GM12878 (cell line): ENCODE measurements at regions not wholly inside any gene's neighbourhood (a gene's known extent, or its start where the extent isn't known, plus 50 kb on each side); places are given as distances from the start of the nearest gene placed in this dataset.

Source experiments
- ATAC-seq: fragments of 200-7000 bp; cut with Tn5 transposase; 3 replicates; pipeline ENCODE4 v1.9.1; 2020; ENCODE audit warnings: mild to moderate bottlenecking, moderate library complexity
- BruUV-seq: library from RNA; stranded (reverse); fragments of 400-500 nt; replicated peaks from 2 replicates; lab custom pipeline; 2021; lab: Mats Ljungman, UMichigan
- CTCF ChIA-PET: fragments of 300-600 bp; sonication (Branson Sonifier 250); formaldehyde crosslinking; extraction: SDS; loops from one replicate; lab custom pipeline; 2021; ENCODE audit warnings: inconsistent platforms; lab: Yijun Ruan, JAX
- POLR2A ChIA-PET: fragments of 350-600 bp; formaldehyde crosslinking; extraction: SDS; loops from one replicate; lab custom pipeline; 2021; ENCODE audit warnings: inconsistent platforms; lab: Charles Lee
- RAD21 ChIA-PET: fragments of 300-600 bp; sonication (Branson Sonifier 250); formaldehyde crosslinking; loops from one replicate; lab custom pipeline; 2023; ENCODE audit warnings: antibody characterized with exemption; ENCODE audit not compliant: unreplicated experiment; lab: Charles Lee
- SMC1A ChIA-PET: fragments of 300-600 bp; sonication (Branson Sonifier 250); formaldehyde crosslinking; loops from one replicate; lab custom pipeline; 2023; ENCODE audit not compliant: unreplicated experiment, uncharacterized antibody; lab: Charles Lee
- DNase-seq: peaks from one replicate; pipeline ENCODE4 v3.0.0-alpha.2; 2011; ENCODE audit warnings: low read depth, low spot score
- FAIRE-seq: peaks from 3 replicates; lab custom pipeline; 2011; peaks lifted over from hg19 to GRCh38; lab: Jason Lieb, UNC
- H2AFZ ChIP-seq: 2 replicates; pipeline ENCODE4 v1.6.0; 2011; ENCODE audit warnings: low read depth, low read length, control low read depth; ENCODE audit not compliant: control insufficient read depth
- H3K27ac ChIP-seq: 2 replicates; pipeline ENCODE4 v1.5.1; 2011; ENCODE audit warnings: control low read depth; ENCODE audit not compliant: control insufficient read depth, insufficient read depth
- H3K27me3 ChIP-seq, 2 experiments: replicated peaks in 1 of 2; 2 replicates each; pipeline versions ENCODE4 v1.6.0 to v1.6.1; 2011; ENCODE audit warnings: low read length in 1 of 2; ENCODE audit not compliant: control insufficient read depth in 2 of 2, insufficient read depth in 2 of 2
- H3K36me3 ChIP-seq, 2 experiments: 2 replicates each; pipeline ENCODE4 v1.5.1; 2011; ENCODE audit warnings: low read length in 1 of 2; ENCODE audit not compliant: control insufficient read depth in 2 of 2, insufficient read depth in 2 of 2
- H3K4me1 ChIP-seq: 2 replicates; pipeline ENCODE4 v1.6.1; 2011; ENCODE audit warnings: mild to moderate bottlenecking, low read length, moderate library complexity, mixed read lengths; ENCODE audit not compliant: control insufficient read depth, insufficient read depth
- H3K4me2 ChIP-seq: 2 replicates; pipeline ENCODE4 v1.6.0; 2011; ENCODE audit warnings: control low read depth; ENCODE audit not compliant: control insufficient read depth, insufficient read depth
- H3K4me3 ChIP-seq: fragments of 200-600 bp; sonication (generic); 2 replicates; pipeline ENCODE4 v1.5.1; 2016
- H3K79me2 ChIP-seq: 2 replicates; pipeline ENCODE4 v1.6.0; 2011; ENCODE audit warnings: low read length; ENCODE audit not compliant: control insufficient read depth, insufficient read depth
- H3K9ac ChIP-seq: 2 replicates; pipeline ENCODE4 v1.8.0; 2011; ENCODE audit warnings: low read length, control low read depth, mixed read lengths; ENCODE audit not compliant: control insufficient read depth, insufficient read depth
- H3K9me3 ChIP-seq: replicated peaks from 3 replicates; pipeline ENCODE4 v1.5.1; 2011; ENCODE audit warnings: mild to moderate bottlenecking, low read length; ENCODE audit not compliant: control insufficient read depth, insufficient read depth
- H4K20me1 ChIP-seq: 2 replicates; pipeline ENCODE4 v1.6.0; 2011; ENCODE audit not compliant: control insufficient read depth, insufficient read depth
- CHD4 ChIP-seq: fragments of 200-600 bp; sonication (generic); IDR thresholded peaks from 2 replicates; pipeline ENCODE4 v1.6.1; 2016; ENCODE audit warnings: mild to moderate bottlenecking
- SMC3 ChIP-seq: IDR thresholded peaks from 2 replicates; pipeline ENCODE4 v1.6.1; 2011; ENCODE audit warnings: low read length, improper control_type of control experiment, borderline replicate concordance
- WGBS: methylation state at CpG from one replicate; pipeline ENCODE4 v1.1.6; 2016; ENCODE audit warnings: low lambda C conversion rate; ENCODE audit not compliant: insufficient replicate concordance, insufficient coverage; ENCODE audit errors: missing lambda C conversion rate; 5-methylcytosine and 5-hydroxymethylcytosine counted together
- in situ Hi-C: fragments of 300-500 bp; cut with MboI; formaldehyde crosslinking; loops from 9 replicates; pipeline ENCODE4 v1.14.3; 2018; ENCODE audit warnings: mixed read lengths
- intact Hi-C: fragments of 100-400 bp; cut with micrococcal nuclease; formaldehyde crosslinking; loops from one replicate; pipeline ENCODE4 v1.14.2; 2022; ENCODE audit not compliant: unreplicated experiment
- TF ChIP-seq, protein P1 (sequence below), 3 experiments: IDR thresholded peaks in 2 of 3; conservative IDR thresholded peaks in 1 of 3; 2 replicates each; pipeline ENCODE4 v1.5.1; 2011; ENCODE audit warnings: low read depth in 3 of 3, low read length in 3 of 3, mild to moderate bottlenecking in 3 of 3, control low read depth in 2 of 3, moderate library complexity in 2 of 3, inconsistent platforms in 1 of 3, mixed read lengths in 1 of 3; ENCODE audit not compliant: control insufficient read depth in 2 of 3, insufficient read depth in 1 of 3; ENCODE audit errors: extremely low read depth in 1 of 3

DNA sequence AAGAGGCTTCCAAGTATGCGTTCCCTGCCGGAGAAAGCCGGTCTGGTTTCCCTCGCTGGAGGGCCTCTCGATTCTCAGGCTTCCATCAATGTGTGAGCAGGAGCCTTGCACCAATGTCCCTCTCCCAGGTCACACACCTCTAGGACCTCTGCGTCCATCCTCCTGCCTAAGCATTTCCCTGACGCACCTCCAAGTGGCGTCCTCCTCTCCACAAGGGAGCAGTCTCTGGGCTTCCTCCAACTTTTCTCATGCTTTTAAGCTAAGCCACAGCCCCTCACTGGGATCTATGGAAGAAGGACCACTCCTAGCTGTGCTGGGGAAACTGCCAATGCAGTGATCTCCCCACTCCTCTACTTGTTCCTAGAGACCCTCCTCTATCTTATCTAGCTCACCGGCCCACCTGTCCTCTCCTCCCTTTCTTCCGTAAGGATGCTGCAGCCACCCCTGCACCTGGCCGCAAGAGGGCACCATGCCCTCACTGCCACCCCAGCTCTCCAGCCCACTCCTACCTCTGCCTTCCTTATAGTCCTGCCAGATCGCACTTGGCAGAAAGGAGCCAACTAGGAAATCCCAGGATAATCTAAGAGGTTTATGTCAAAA is 258.7 kb downstream of the LRFN2 start:
- ChIA-PET RAD21 (interaction anchor here (1.1 kb wide), 1 partner anchor 584 kb away, joined by 3 read pairs; no protein-coding TSS in a partner anchor), POLR2A (no interaction called here), CTCF (interaction anchor here (0.8 to 1.4 kb wide), 9 partner anchors 13 to 583 kb away, joined by 3 to 7 read pairs (median 3); no protein-coding TSS in a partner anchor), SMC1A (interaction anchor here (0.6 to 1.4 kb wide), 4 partner anchors 19 to 348 kb away, joined by 3 to 5 read pairs (median 3); no protein-coding TSS in a partner anchor)
- H4K20me1 ChIP-seq = no peaks in the 10 kb centered on the region
- H3K36me3 ChIP-seq = no peaks in the 10 kb centered on the region
- TF ChIP-seq SMC3 (peak; percentile 42), CHD4 (no peak)
- TF ChIP-seq, protein P1, sequence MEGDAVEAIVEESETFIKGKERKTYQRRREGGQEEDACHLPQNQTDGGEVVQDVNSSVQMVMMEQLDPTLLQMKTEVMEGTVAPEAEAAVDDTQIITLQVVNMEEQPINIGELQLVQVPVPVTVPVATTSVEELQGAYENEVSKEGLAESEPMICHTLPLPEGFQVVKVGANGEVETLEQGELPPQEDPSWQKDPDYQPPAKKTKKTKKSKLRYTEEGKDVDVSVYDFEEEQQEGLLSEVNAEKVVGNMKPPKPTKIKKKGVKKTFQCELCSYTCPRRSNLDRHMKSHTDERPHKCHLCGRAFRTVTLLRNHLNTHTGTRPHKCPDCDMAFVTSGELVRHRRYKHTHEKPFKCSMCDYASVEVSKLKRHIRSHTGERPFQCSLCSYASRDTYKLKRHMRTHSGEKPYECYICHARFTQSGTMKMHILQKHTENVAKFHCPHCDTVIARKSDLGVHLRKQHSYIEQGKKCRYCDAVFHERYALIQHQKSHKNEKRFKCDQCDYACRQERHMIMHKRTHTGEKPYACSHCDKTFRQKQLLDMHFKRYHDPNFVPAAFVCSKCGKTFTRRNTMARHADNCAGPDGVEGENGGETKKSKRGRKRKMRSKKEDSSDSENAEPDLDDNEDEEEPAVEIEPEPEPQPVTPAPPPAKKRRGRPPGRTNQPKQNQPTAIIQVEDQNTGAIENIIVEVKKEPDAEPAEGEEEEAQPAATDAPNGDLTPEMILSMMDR (IDR thresholded peaks at IDR 0.05 in 2 of 3, conservative IDR thresholded peaks at IDR 0.05 in 1 of 3; ENCODE audit: control insufficient read depth in 2 of 3, extremely low read depth in 1 of 3, insufficient read depth in 1 of 3, low read depth in 3 of 3, low read length in 3 of 3) = peak; percentile 43 to 54 (median 54)
- no peaks in the 10 kb centered on the region for H3K79me2 ChIP-seq
- intact Hi-C loops (no loop called here), in situ Hi-C loops (no loop called here)
- no peak for FAIRE-seq
- H3K9ac ChIP-seq = no peak overlapping the region
- BruUV-seq = no TSS peak
- no peaks in the 10 kb centered on the region; the same call in 2 of the 3 replicates for H3K9me3 ChIP-seq
- H3K4me2 ChIP-seq = no peak overlapping the region
- DNase-seq = no peak
- ATAC-seq = peak; percentile 55; the same call in 2 of the 3 replicates
- H2AFZ ChIP-seq = no peak overlapping the region
- H3K27me3 ChIP-seq = peaks cover 0 to 2% of the 10 kb centered on the region in 2 experiments; a peak in 1 of 4 replicates
- WGBS = 31% methylated on average over 10 of the region's 12 CpGs
- no peak overlapping the region for H3K27ac ChIP-seq
- no peaks in the 10 kb centered on the region for H3K4me1 ChIP-seq
- H3K4me3 ChIP-seq = no peak overlapping the region
